CD4-positive, alpha-beta T cell (primary cell): ENCODE measurements at regions not wholly inside any gene's neighbourhood (a gene's known extent, or its start where the extent isn't known, plus 50 kb on each side); places are given as distances from the start of the nearest gene placed in this dataset.

Experiments
- ATAC-seq: fragments of 200-7000 bp; cut with Tn5 transposase; one replicate; pipeline ENCODE4 v1.10.0; 2022; ENCODE audit warnings: mild to moderate bottlenecking; ENCODE audit not compliant: poor library complexity
- CTCF ChIA-PET: fragments of 350-600 bp; sonication (Branson Sonifier 250); formaldehyde crosslinking; loops from one replicate; lab custom pipeline; 2021; ENCODE audit warnings: antibody characterized with exemption, inconsistent platforms; lab: Charles Lee
- POLR2A ChIA-PET: fragments of 350-600 bp; sonication (Branson Sonifier 250); formaldehyde crosslinking; loops from one replicate; lab custom pipeline; 2021; ENCODE audit warnings: antibody characterized with exemption, inconsistent platforms; lab: Charles Lee
- DNase-seq, 14 experiments: peaks; one replicate each; pipeline ENCODE4 v3.0.0-alpha.2; 2013 to 2020; ENCODE audit warnings: mixed read lengths in 2 of 14
- H3K27ac ChIP-seq, 2 donors: one replicate each; pipeline versions ENCODE4 v1.5.1 to v1.7.0; 2013; ENCODE audit warnings: low read length in 2 of 2, low read depth in 1 of 2, mild to moderate bottlenecking in 1 of 2
- H3K27me3 ChIP-seq, 2 experiments: 1 replicate in 1 of 2; 2 replicates in 1 of 2; pipeline versions ENCODE4 v1.6.1 to v1.7.0; 2013; ENCODE audit warnings: low read length in 2 of 2, control low read depth in 1 of 2, mild to moderate bottlenecking in 1 of 2, moderate library complexity in 1 of 2; ENCODE audit not compliant: insufficient read depth in 2 of 2, control insufficient read depth in 1 of 2
- H3K36me3 ChIP-seq: one replicate; pipeline ENCODE4 v1.6.1; 2013; ENCODE audit warnings: low read length, control low read depth; ENCODE audit not compliant: insufficient read depth
- H3K4me1 ChIP-seq: one replicate; pipeline ENCODE4 v1.6.1; 2013; ENCODE audit warnings: low read length, control low read depth; ENCODE audit not compliant: insufficient read depth
- H3K4me3 ChIP-seq: one replicate; pipeline ENCODE4 v1.5.1; 2013; ENCODE audit warnings: mild to moderate bottlenecking, low read length, moderate library complexity
- H3K9me3 ChIP-seq, 2 experiments: 1 replicate in 1 of 2; 2 replicates in 1 of 2; pipeline versions ENCODE4 v1.6.1 to v1.7.0; 2013; ENCODE audit warnings: low read length in 2 of 2, mild to moderate bottlenecking in 2 of 2, control low read depth in 1 of 2, moderate library complexity in 1 of 2; ENCODE audit not compliant: control insufficient read depth in 1 of 2, insufficient read depth in 1 of 2
- H3K27ac Mint-ChIP-seq: one replicate; pipeline ENCODE4 v1.8.0; 2020; ENCODE audit warnings: mixed read lengths
- H3K27me3 Mint-ChIP-seq: one replicate; pipeline ENCODE4 v1.8.0; 2021; ENCODE audit warnings: mixed read lengths
- H3K36me3 Mint-ChIP-seq: one replicate; pipeline ENCODE4 v1.8.0; 2021; ENCODE audit warnings: low read depth, mixed read lengths
- H3K4me1 Mint-ChIP-seq: one replicate; pipeline ENCODE4 v1.8.0; 2021; ENCODE audit warnings: low read depth, mixed read lengths
- H3K4me3 Mint-ChIP-seq: one replicate; pipeline ENCODE4 v1.8.0; 2020; ENCODE audit warnings: mild to moderate bottlenecking, mixed read lengths
- H3K9me3 Mint-ChIP-seq: one replicate; pipeline ENCODE4 v1.8.0; 2020; ENCODE audit warnings: mixed read lengths
- CTCF ChIP-seq: fragments of 200-600 bp; IDR thresholded peaks from one replicate; pipeline ENCODE4 v1.8.0; 2022; ENCODE audit warnings: antibody characterized with exemption, mild to moderate bottlenecking
- intact Hi-C, 2 experiments: fragments of 100-400 bp; cut with DNase I in 1 of 2; cut with micrococcal nuclease in 1 of 2; formaldehyde crosslinking; loops; one replicate each; pipeline versions ENCODE4 v1.15.1 to v1.9.0; 2023 to 2025; cut with DNase I, micrococcal nuclease

- CTCF ChIA-PET: no interaction called here
- no peak for ATAC-seq
Measured at GRCh38 chr1:30596891-30597290, 126.5 kb downstream of the MATN1 start.

GRCh38 chr1:30596470-30596869, 126.9 kb downstream of the MATN1 start:
- peaks cover 4% of the 10 kb centered on the region for H3K9me3 Mint-ChIP-seq
- H3K27ac Mint-ChIP-seq: no peak overlapping the region
- TF ChIP-seq CTCF: no peak
- intact Hi-C loops: no loop called here
- Histone ChIP-seq H3K27ac (no peak overlapping the region), H3K27me3 (no peaks in the 10 kb centered on the region), H3K9me3 (peaks cover 0 to 4% of the 10 kb centered on the region in 2 experiments), H3K4me1 (no peaks in the 10 kb centered on the region), H3K36me3 (no peaks in the 10 kb centered on the region), H3K4me3 (no peak overlapping the region)
- ChIA-PET CTCF (no interaction called here), POLR2A (no interaction called here)
- peaks cover 45% of the 10 kb centered on the region for H3K27me3 Mint-ChIP-seq
- no peak overlapping the region for H3K4me3 Mint-ChIP-seq
- no peaks in the 10 kb centered on the region for H3K4me1 Mint-ChIP-seq
- H3K36me3 Mint-ChIP-seq: no peaks in the 10 kb centered on the region
- DNase-seq (no peak), ATAC-seq (no peak)

More at GRCh38 chr1:30596891-30597290, 126.5 kb downstream of the MATN1 start:
- no peaks in the 10 kb centered on the region for H3K36me3 Mint-ChIP-seq
- H3K36me3 ChIP-seq: no peaks in the 10 kb centered on the region
- intact Hi-C loops: no loop called here
- peaks cover 0 to 5% of the 10 kb centered on the region in 2 experiments for H3K9me3 ChIP-seq
- no peak for TF ChIP-seq CTCF
- H3K27ac ChIP-seq: no peak overlapping the region
- no peak for DNase-seq
- H3K27me3 Mint-ChIP-seq: peaks cover 41% of the 10 kb centered on the region
- no peaks in the 10 kb centered on the region for H3K4me1 Mint-ChIP-seq
- H3K4me1 ChIP-seq: no peaks in the 10 kb centered on the region
- no peak overlapping the region for H3K27ac Mint-ChIP-seq
- H3K9me3 Mint-ChIP-seq: peaks cover 4% of the 10 kb centered on the region
- H3K4me3 Mint-ChIP-seq: no peak overlapping the region
- H3K4me3 ChIP-seq: no peak overlapping the region
- POLR2A ChIA-PET: no interaction called here
- no peaks in the 10 kb centered on the region for H3K27me3 ChIP-seq

GRCh38 chr1:30589083-30589482, 134.3 kb downstream of the MATN1 start:
- Mint-ChIP-seq H3K4me1 (no peaks in the 10 kb centered on the region), H3K9me3 (peaks cover 6% of the 10 kb centered on the region), H3K36me3 (no peaks in the 10 kb centered on the region), H3K4me3 (no peak overlapping the region), H3K27me3 (peaks cover 96% of the 10 kb centered on the region), H3K27ac (no peak overlapping the region)
- intact Hi-C loops: no loop called here
- Histone ChIP-seq H3K4me1 (no peaks in the 10 kb centered on the region), H3K36me3 (no peaks in the 10 kb centered on the region), H3K27ac (no peak overlapping the region), H3K4me3 (no peak overlapping the region), H3K9me3 (no peaks in the 10 kb centered on the region), H3K27me3 (peaks cover 16% of the 10 kb centered on the region in 2 experiments)
- no peak for DNase-seq
- no peak for TF ChIP-seq CTCF
- POLR2A ChIA-PET: no interaction called here
- CTCF ChIA-PET: no interaction called here
- no peak for ATAC-seq
